ENCODE measurements at regions not wholly inside any gene's neighbourhood (a gene's known extent, or its start where the extent isn't known, plus 50 kb on each side); places are given as distances from the start of the nearest gene placed in this dataset.

- Histone ChIP-seq H3K4me3 (no peak overlapping the region), H3K4me1 (no peaks in the 10 kb centered on the region), H3K9me3 (no peaks in the 10 kb centered on the region), H3K36me3 (replicated peaks in 1 of 2; ENCODE audit: insufficient read depth in 1 of 2, low read depth in 2 of 2) (no peaks in the 10 kb centered on the region), H3K27me3 (no peaks in the 10 kb centered on the region), H3K27ac (no peak overlapping the region)
- TF ChIP-seq CTCF (IDR thresholded peaks at IDR 0.05), result no peak
- TF ChIP-seq POLR2A (IDR thresholded peaks at IDR 0.05), result no peak
- intact Hi-C loops (cut with DNase I), result no loop called here
- ATAC-seq (no peak), DNase-seq (no peak)
- WGBS, 2 donors, result 87 to 90% methylated on average over 2 of the region's 2 CpGs
These were observed 236.9 kb downstream of the TRIB2 start for GRCh38 chr2:12953596-12953995.

GRCh38 chr2:12955864-12956263, 239.1 kb downstream of the TRIB2 start:
- Histone ChIP-seq H3K27me3 (no peaks in the 10 kb centered on the region), H3K9me3 (no peaks in the 10 kb centered on the region), H3K36me3 (replicated peaks in 1 of 2; ENCODE audit: insufficient read depth in 1 of 2, low read depth in 2 of 2) (no peaks in the 10 kb centered on the region), H3K4me1 (no peaks in the 10 kb centered on the region), H3K27ac (no peak overlapping the region), H3K4me3 (no peak overlapping the region)
- 59 to 68% methylated on average over 3 of the region's 3 CpGs for WGBS, 2 donors
- ATAC-seq (no peak), DNase-seq (no peak)
- intact Hi-C loops (cut with DNase I), result no loop called here
- TF ChIP-seq POLR2A (IDR thresholded peaks at IDR 0.05) (no peak), CTCF (IDR thresholded peaks at IDR 0.05) (no peak)

- intact Hi-C loops (cut with DNase I), result no loop called here
- Histone ChIP-seq H3K36me3 (replicated peaks in 1 of 2; ENCODE audit: insufficient read depth in 1 of 2, low read depth in 2 of 2) (no peaks in the 10 kb centered on the region), H3K27me3 (no peaks in the 10 kb centered on the region), H3K4me3 (no peak overlapping the region), H3K27ac (no peak overlapping the region), H3K9me3 (no peaks in the 10 kb centered on the region), H3K4me1 (no peaks in the 10 kb centered on the region)
- 82 to 88% methylated on average over 3 of the region's 3 CpGs for WGBS, 2 donors
- DNase-seq, result no peak
- no peak for ATAC-seq
- TF ChIP-seq CTCF (IDR thresholded peaks at IDR 0.05) (no peak), POLR2A (IDR thresholded peaks at IDR 0.05) (no peak)
These were observed 240.5 kb downstream of the TRIB2 start for GRCh38 chr2:12957251-12957650.

GRCh38 chr2:12959935-12960334, 243.2 kb downstream of the TRIB2 start:
- TF ChIP-seq CTCF (IDR thresholded peaks at IDR 0.05) (no peak), POLR2A (IDR thresholded peaks at IDR 0.05) (no peak)
- Histone ChIP-seq H3K27ac (no peak overlapping the region), H3K27me3 (no peaks in the 10 kb centered on the region), H3K9me3 (no peaks in the 10 kb centered on the region), H3K36me3 (replicated peaks in 1 of 2; ENCODE audit: insufficient read depth in 1 of 2, low read depth in 2 of 2) (no peaks in the 10 kb centered on the region), H3K4me3 (no peak overlapping the region), H3K4me1 (no peaks in the 10 kb centered on the region)
- ATAC-seq (no peak), DNase-seq (no peak)
- intact Hi-C loops (cut with DNase I), result no loop called here
- WGBS, 2 donors, result 50 to 55% methylated on average over 2 of the region's 2 CpGs

GRCh38 chr2:12960671-12961070, 243.9 kb downstream of the TRIB2 start:
- no peak for DNase-seq
- H3K9me3 ChIP-seq, result no peaks in the 10 kb centered on the region
- no peaks in the 10 kb centered on the region for H3K36me3 ChIP-seq (replicated peaks in 1 of 2; ENCODE audit: insufficient read depth in 1 of 2, low read depth in 2 of 2)
- no peak overlapping the region for H3K4me3 ChIP-seq
- H3K27me3 ChIP-seq, result no peaks in the 10 kb centered on the region
- TF ChIP-seq POLR2A (IDR thresholded peaks at IDR 0.05) (no peak), CTCF (IDR thresholded peaks at IDR 0.05) (no peak)
- H3K27ac ChIP-seq, result no peak overlapping the region
- ATAC-seq, result no peak
- H3K4me1 ChIP-seq, result no peaks in the 10 kb centered on the region
- WGBS, 2 donors, result 91 to 94% methylated on average over 1 of the region's 1 CpG
- intact Hi-C loops (cut with DNase I), result no loop called here

All from body of pancreas (tissue), 4 donors.